Mesendoderm (in vitro differentiated cells): ENCODE measurements at regions not wholly inside any gene's neighbourhood (a gene's known extent, or its start where the extent isn't known, plus 50 kb on each side); places are given as distances from the start of the nearest gene placed in this dataset.

ENCODE experiments used
- DNase-seq: peaks from one replicate; pipeline ENCODE4 v3.0.0; 2013
- H2AK5ac ChIP-seq: 2 replicates; pipeline ENCODE4 v1.6.1; 2013; ENCODE audit warnings: low read length, inconsistent platforms
- H2BK120ac ChIP-seq: 2 replicates; pipeline ENCODE4 v1.6.1; 2013; ENCODE audit warnings: low read depth, mild to moderate bottlenecking, low read length, moderate library complexity, mixed read lengths
- H2BK15ac ChIP-seq: replicated peaks from 2 replicates; pipeline ENCODE4 v1.6.1; 2013; ENCODE audit warnings: low read depth, mild to moderate bottlenecking, moderate library complexity
- H2BK5ac ChIP-seq: 2 replicates; pipeline ENCODE4 v1.6.1; 2013; ENCODE audit warnings: low read length, inconsistent platforms
- H3K18ac ChIP-seq: 2 replicates; pipeline ENCODE4 v1.6.1; 2013; ENCODE audit warnings: mild to moderate bottlenecking, low read length, mixed read lengths
- H3K23ac ChIP-seq: one replicate; pipeline ENCODE4 v1.6.1; 2013; ENCODE audit warnings: low read length
- H3K27ac ChIP-seq: 2 replicates; pipeline ENCODE4 v1.5.1; 2013; ENCODE audit warnings: low read depth, mild to moderate bottlenecking, inconsistent platforms, low read length, moderate library complexity
- H3K27me3 ChIP-seq: 2 replicates; pipeline ENCODE4 v1.6.1; 2013; ENCODE audit warnings: low read length, control low read depth, mild to moderate bottlenecking, inconsistent platforms; ENCODE audit not compliant: insufficient read depth, poor library complexity
- H3K36me3 ChIP-seq: 2 replicates; pipeline ENCODE4 v1.6.1; 2013; ENCODE audit warnings: low read length, inconsistent platforms; ENCODE audit not compliant: control insufficient read depth, insufficient read depth
- H3K4ac ChIP-seq: one replicate; pipeline ENCODE4 v1.6.1; 2013; ENCODE audit warnings: low read depth, mild to moderate bottlenecking, low read length, moderate library complexity
- H3K4me1 ChIP-seq: 2 replicates; pipeline ENCODE4 v1.6.1; 2013; ENCODE audit warnings: low read depth, low read length, inconsistent platforms; ENCODE audit not compliant: control insufficient read depth
- H3K4me2 ChIP-seq: 2 replicates; pipeline ENCODE4 v1.6.1; 2013; ENCODE audit warnings: low read length
- H3K4me3 ChIP-seq: 2 replicates; pipeline ENCODE4 v1.5.1; 2013; ENCODE audit warnings: mild to moderate bottlenecking, low read length
- H3K56ac ChIP-seq: one replicate; pipeline ENCODE4 v1.6.1; 2013; ENCODE audit warnings: low read length
- H3K79me1 ChIP-seq: 2 replicates; pipeline ENCODE4 v1.6.1; 2013; ENCODE audit warnings: low read length, inconsistent platforms
- H3K79me2 ChIP-seq: 2 replicates; pipeline ENCODE4 v1.6.1; 2013; ENCODE audit warnings: mild to moderate bottlenecking, low read length; ENCODE audit not compliant: control insufficient read depth, insufficient read depth
- H3K9ac ChIP-seq: 2 replicates; pipeline ENCODE4 v1.6.1; 2013; ENCODE audit warnings: low read length, inconsistent platforms
- H4K5ac ChIP-seq: one replicate; pipeline ENCODE4 v1.6.1; 2013; ENCODE audit warnings: low read length
- H4K8ac ChIP-seq: one replicate; pipeline ENCODE4 v1.6.1; 2013; ENCODE audit warnings: low read depth, mild to moderate bottlenecking, control low read depth, low read length, moderate library complexity
- WGBS: extraction: QIAGEN DNeasy Blood & Tissue Kit; methylation state at CpG from one replicate; pipeline ENCODE4 v1.1.7; 2013; ENCODE audit warnings: low lambda C conversion rate, missing lambda C conversion rate; ENCODE audit not compliant: insufficient coverage; ENCODE audit errors: extremely low coverage; 5-methylcytosine and 5-hydroxymethylcytosine counted together

GRCh38 chr2:190792956-190793888, 87.4 kb upstream of the GLS start:
- Histone ChIP-seq H3K4me3 (no peak overlapping the region), H3K56ac (no peak overlapping the region), H2BK5ac (no peak overlapping the region), H4K5ac (no peak overlapping the region), H2BK15ac (no peak overlapping the region), H2AK5ac (no peak overlapping the region), H3K18ac (no peak overlapping the region), H3K36me3 (no peaks in the 10 kb centered on the region), H3K4me2 (no peak overlapping the region), H3K27ac (no peak overlapping the region), H3K27me3 (no peaks in the 10 kb centered on the region), H3K79me1 (no peaks in the 10 kb centered on the region), H3K79me2 (no peaks in the 10 kb centered on the region), H4K8ac (no peak overlapping the region), H3K4me1 (peaks cover 3% of the 10 kb centered on the region), H3K9ac (no peak overlapping the region), H2BK120ac (no peak overlapping the region), H3K23ac (no peak overlapping the region), H3K4ac (no peak overlapping the region)
- WGBS, result no CpG with 5 or more reads among the region's 9 CpGs
- DNase-seq, result no peak

- peaks cover 2% of the 10 kb centered on the region for H3K4me1 ChIP-seq
- H3K79me1 ChIP-seq, result no peaks in the 10 kb centered on the region
- H3K18ac ChIP-seq, result no peak overlapping the region
- no peak overlapping the region for H3K4me2 ChIP-seq
- no peak overlapping the region for H2AK5ac ChIP-seq
- H4K8ac ChIP-seq, result no peak overlapping the region
- no peak overlapping the region for H2BK15ac ChIP-seq
- H3K36me3 ChIP-seq, result no peaks in the 10 kb centered on the region
- no peak for DNase-seq
- no peak overlapping the region for H2BK5ac ChIP-seq
- H3K27me3 ChIP-seq, result no peaks in the 10 kb centered on the region
- H3K23ac ChIP-seq, result no peak overlapping the region
- H3K27ac ChIP-seq, result no peak overlapping the region
- no peak overlapping the region for H3K4ac ChIP-seq
- H3K9ac ChIP-seq, result no peak overlapping the region
- H3K4me3 ChIP-seq, result no peak overlapping the region
- no peak overlapping the region for H3K56ac ChIP-seq
- no CpG with 5 or more reads among the region's 6 CpGs for WGBS
- no peak overlapping the region for H2BK120ac ChIP-seq
- H4K5ac ChIP-seq, result no peak overlapping the region
- H3K79me2 ChIP-seq, result no peaks in the 10 kb centered on the region
Observed at GRCh38 chr2:190794377-190794776, 86.2 kb upstream of the GLS start.

- Histone ChIP-seq H3K79me2 (no peaks in the 10 kb centered on the region), H3K79me1 (no peaks in the 10 kb centered on the region), H3K23ac (no peak overlapping the region), H3K27ac (no peak overlapping the region), H2BK5ac (no peak overlapping the region), H3K4me2 (no peak overlapping the region), H4K8ac (no peak overlapping the region), H2AK5ac (no peak overlapping the region), H3K27me3 (no peaks in the 10 kb centered on the region), H3K9ac (no peak overlapping the region), H3K4me1 (peaks cover 2% of the 10 kb centered on the region), H2BK15ac (no peak overlapping the region), H3K4ac (no peak overlapping the region), H3K18ac (no peak overlapping the region), H4K5ac (no peak overlapping the region), H3K56ac (no peak overlapping the region), H2BK120ac (no peak overlapping the region), H3K4me3 (no peak overlapping the region), H3K36me3 (no peaks in the 10 kb centered on the region)
- DNase-seq, result no peak
Observed at GRCh38 chr2:190794790-190795189, 85.8 kb upstream of the GLS start.

GRCh38 chr2:190795686-190796085, 84.9 kb upstream of the GLS start:
- no peaks in the 10 kb centered on the region for H3K79me2 ChIP-seq
- H2BK5ac ChIP-seq, result no peak overlapping the region
- DNase-seq, result no peak
- H3K23ac ChIP-seq, result no peak overlapping the region
- H3K4me2 ChIP-seq, result no peak overlapping the region
- H3K56ac ChIP-seq, result no peak overlapping the region
- no peak overlapping the region for H3K9ac ChIP-seq
- H4K5ac ChIP-seq, result no peak overlapping the region
- H3K27ac ChIP-seq, result no peak overlapping the region
- H3K4me1 ChIP-seq, result peaks cover 2% of the 10 kb centered on the region
- no peak overlapping the region for H3K4ac ChIP-seq
- H2AK5ac ChIP-seq, result no peak overlapping the region
- H4K8ac ChIP-seq, result no peak overlapping the region
- no peak overlapping the region for H3K4me3 ChIP-seq
- H3K27me3 ChIP-seq, result no peaks in the 10 kb centered on the region
- no peak overlapping the region for H2BK120ac ChIP-seq
- H3K79me1 ChIP-seq, result no peaks in the 10 kb centered on the region
- no peaks in the 10 kb centered on the region for H3K36me3 ChIP-seq
- H2BK15ac ChIP-seq, result no peak overlapping the region
- no peak overlapping the region for H3K18ac ChIP-seq

- Histone ChIP-seq H2BK15ac (no peak overlapping the region), H2AK5ac (no peak overlapping the region), H4K5ac (no peak overlapping the region), H3K56ac (no peak overlapping the region), H3K27ac (no peak overlapping the region), H2BK120ac (no peak overlapping the region), H3K4me1 (no peaks in the 10 kb centered on the region), H3K79me1 (no peaks in the 10 kb centered on the region), H3K27me3 (no peaks in the 10 kb centered on the region), H3K23ac (no peak overlapping the region), H3K18ac (no peak overlapping the region), H3K4me2 (no peak overlapping the region), H3K4me3 (no peak overlapping the region), H3K9ac (no peak overlapping the region), H4K8ac (no peak overlapping the region), H3K36me3 (no peaks in the 10 kb centered on the region), H3K4ac (no peak overlapping the region), H2BK5ac (no peak overlapping the region), H3K79me2 (no peaks in the 10 kb centered on the region)
- no peak for DNase-seq
Observed at GRCh38 chr2:190799999-190800398, 80.6 kb upstream of the GLS start.

GRCh38 chr2:190800528-190800927, 80.1 kb upstream of the GLS start:
- Histone ChIP-seq H2AK5ac (no peak overlapping the region), H3K79me1 (no peaks in the 10 kb centered on the region), H2BK5ac (no peak overlapping the region), H3K36me3 (no peaks in the 10 kb centered on the region), H3K9ac (no peak overlapping the region), H3K79me2 (no peaks in the 10 kb centered on the region), H3K27me3 (no peaks in the 10 kb centered on the region), H3K23ac (no peak overlapping the region), H3K56ac (no peak overlapping the region), H2BK120ac (no peak overlapping the region), H3K4me2 (no peak overlapping the region), H3K4ac (no peak overlapping the region), H3K4me3 (no peak overlapping the region), H2BK15ac (no peak overlapping the region), H3K27ac (no peak overlapping the region), H3K4me1 (no peaks in the 10 kb centered on the region), H3K18ac (no peak overlapping the region), H4K8ac (no peak overlapping the region), H4K5ac (no peak overlapping the region)
- WGBS, result no CpG with 5 or more reads among the region's 1 CpG
- DNase-seq, result no peak
